ENCODE measurements at regions not wholly inside any gene's neighbourhood (a gene's known extent, or its start where the extent isn't known, plus 50 kb on each side); places are given as distances from the start of the nearest gene placed in this dataset.

DNA sequence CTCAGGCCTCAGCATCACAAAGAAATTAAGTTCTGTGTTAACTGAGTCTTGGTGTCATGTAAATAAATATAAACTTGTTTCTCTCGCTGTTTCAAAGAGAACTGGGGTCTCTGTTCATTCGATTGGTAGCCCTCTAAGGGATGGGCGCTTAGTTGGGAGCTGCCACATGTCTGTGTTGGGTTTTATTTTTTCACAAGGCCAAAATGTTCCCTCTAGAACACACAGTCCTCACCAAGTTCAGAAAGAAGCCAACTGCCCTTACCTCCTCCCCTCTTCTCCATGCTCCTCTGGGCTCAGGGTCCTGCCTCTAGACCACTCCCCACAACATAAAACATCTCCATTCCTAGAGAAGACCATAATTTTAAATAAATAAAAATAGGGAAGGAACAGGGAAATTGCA lies 490.9 kb downstream of the TNS1 start:
- H2AFZ ChIP-seq (ENCODE audit: control insufficient read depth, low read depth, low read length): no peak overlapping the region
- ChIA-PET SMC1A (ENCODE audit: uncharacterized antibody, unreplicated experiment) (interaction anchor here (1.0 to 2.0 kb wide), 3 partner anchors 345 to 828 kb away, joined by 3 to 5 read pairs (median 5); no protein-coding TSS in a partner anchor), POLR2A (no interaction called here), RAD21 (ENCODE audit: unreplicated experiment) (interaction anchor here (1.6 kb wide), 1 partner anchor 10 kb away, joined by 3 read pairs; no protein-coding TSS in a partner anchor), CTCF (interaction anchor here (0.6 to 4.8 kb wide), 4 partner anchors 19 to 828 kb away, joined by 3 to 26 read pairs (median 8); no protein-coding TSS in a partner anchor)
- no peaks in the 10 kb centered on the region for H3K9me3 ChIP-seq (replicated peaks; ENCODE audit: control insufficient read depth, insufficient read depth, low read length)
- DNase-seq (ENCODE audit: low read depth, low spot score) (no peak), ATAC-seq (no peak), FAIRE-seq (no peak)
- TF ChIP-seq NBN (IDR thresholded peaks at IDR 0.05) (no peak), NRF1 (conservative IDR thresholded peaks at IDR 0.05; ENCODE audit: low read depth, low read length) (no peak), SIN3A (IDR thresholded peaks at IDR 0.05; ENCODE audit: low read depth, low read length) (no peak), SUPT20H (IDR thresholded peaks at IDR 0.05; ENCODE audit: borderline replicate concordance, control insufficient read depth, low read depth, low read length) (no peak), PAX5 (IDR thresholded peaks at IDR 0.05; ENCODE audit: borderline replicate concordance, low read depth, low read length) (no peak), CUX1 (IDR thresholded peaks at IDR 0.05; ENCODE audit: insufficient replicate concordance, low read depth, low read length) (no peak), SREBF1 (IDR thresholded peaks at IDR 0.05; ENCODE audit: low read length) (no peak), ESRRA (IDR thresholded peaks at IDR 0.05; ENCODE audit: low read length) (no peak), ZBED1 (IDR thresholded peaks at IDR 0.05; ENCODE audit: borderline replicate concordance) (no peak), BMI1 (IDR thresholded peaks at IDR 0.05; ENCODE audit: borderline replicate concordance) (no peak), YY1 (IDR thresholded peaks at IDR 0.05; ENCODE audit: low read depth, low read length) (no peak), HSF1 (IDR thresholded peaks at IDR 0.05; ENCODE audit: low read depth, low read length) (no peak), KAT2A (conservative IDR thresholded peaks at IDR 0.05; ENCODE audit: control insufficient read depth, low read depth, low read length) (no peak), SPI1 (IDR thresholded peaks at IDR 0.05; ENCODE audit: borderline replicate concordance, insufficient read depth, low read depth, low read length) (no peak), NFYB (IDR thresholded peaks at IDR 0.05; ENCODE audit: insufficient read depth, low read depth, low read length) (no peak)
- H3K27me3 ChIP-seq (replicated peaks in 1 of 2; ENCODE audit: control insufficient read depth in 2 of 2, insufficient read depth in 2 of 2, low read length in 1 of 2): no peaks in the 10 kb centered on the region
- 15% methylated on average over 3 of the region's 3 CpGs for WGBS (ENCODE audit: insufficient coverage, insufficient replicate concordance, low lambda C conversion rate, missing lambda C conversion rate)
- no peak overlapping the region for H3K4me2 ChIP-seq (ENCODE audit: control insufficient read depth, insufficient read depth)
- no peaks in the 10 kb centered on the region for H3K4me1 ChIP-seq (ENCODE audit: control insufficient read depth, insufficient read depth, low read length)
- no peak overlapping the region for H3K4me3 ChIP-seq
- no peaks in the 10 kb centered on the region for H4K20me1 ChIP-seq (ENCODE audit: control insufficient read depth, insufficient read depth)
- no peaks in the 10 kb centered on the region for H3K79me2 ChIP-seq (ENCODE audit: control insufficient read depth, insufficient read depth, low read length)
- H3K27ac ChIP-seq (ENCODE audit: control insufficient read depth, insufficient read depth): no peak overlapping the region
- BruUV-seq (replicated peaks): no TSS peak
- no peak overlapping the region for H3K9ac ChIP-seq (ENCODE audit: control insufficient read depth, insufficient read depth, low read length)
- H3K36me3 ChIP-seq (ENCODE audit: control insufficient read depth in 2 of 2, insufficient read depth in 2 of 2, low read length in 1 of 2): no peaks in the 10 kb centered on the region
- in situ Hi-C loops (cut with MboI) (loop anchor here (5.0 to 10.0 kb wide), 2 partner anchors 835 to 977 kb away; no protein-coding TSS in a partner anchor), intact Hi-C loops (cut with micrococcal nuclease; ENCODE audit: unreplicated experiment) (loop anchor here (2.0 to 5.0 kb wide), 3 partner anchors 201 to 635 kb away; no protein-coding TSS in a partner anchor)

Measured in GM12878 (cell line).